Panc1 (cell line): ENCODE measurements at regions not wholly inside any gene's neighbourhood (a gene's known extent, or its start where the extent isn't known, plus 50 kb on each side); places are given as distances from the start of the nearest gene placed in this dataset.

Source experiments
- CTCF ChIP-seq: fragments of 450-650 bp; IDR thresholded peaks from 2 replicates; pipeline ENCODE4 v1.5.1; 2017; ENCODE audit warnings: mild to moderate bottlenecking
- POLR2AphosphoS5 ChIP-seq: IDR thresholded peaks from 2 replicates; pipeline ENCODE4 v1.6.1; 2012; ENCODE audit warnings: mild to moderate bottlenecking, low read depth, low read length, moderate library complexity
- TF ChIP-seq, protein P1 (sequence below), 2 experiments: IDR thresholded peaks; 2 replicates each; pipeline ENCODE4 v1.6.1; 2011 to 2012; ENCODE audit warnings: low read depth in 2 of 2, control low read depth in 1 of 2, low read length in 1 of 2, mild to moderate bottlenecking in 1 of 2, moderate library complexity in 1 of 2; ENCODE audit not compliant: insufficient read depth in 1 of 2

DNA sequence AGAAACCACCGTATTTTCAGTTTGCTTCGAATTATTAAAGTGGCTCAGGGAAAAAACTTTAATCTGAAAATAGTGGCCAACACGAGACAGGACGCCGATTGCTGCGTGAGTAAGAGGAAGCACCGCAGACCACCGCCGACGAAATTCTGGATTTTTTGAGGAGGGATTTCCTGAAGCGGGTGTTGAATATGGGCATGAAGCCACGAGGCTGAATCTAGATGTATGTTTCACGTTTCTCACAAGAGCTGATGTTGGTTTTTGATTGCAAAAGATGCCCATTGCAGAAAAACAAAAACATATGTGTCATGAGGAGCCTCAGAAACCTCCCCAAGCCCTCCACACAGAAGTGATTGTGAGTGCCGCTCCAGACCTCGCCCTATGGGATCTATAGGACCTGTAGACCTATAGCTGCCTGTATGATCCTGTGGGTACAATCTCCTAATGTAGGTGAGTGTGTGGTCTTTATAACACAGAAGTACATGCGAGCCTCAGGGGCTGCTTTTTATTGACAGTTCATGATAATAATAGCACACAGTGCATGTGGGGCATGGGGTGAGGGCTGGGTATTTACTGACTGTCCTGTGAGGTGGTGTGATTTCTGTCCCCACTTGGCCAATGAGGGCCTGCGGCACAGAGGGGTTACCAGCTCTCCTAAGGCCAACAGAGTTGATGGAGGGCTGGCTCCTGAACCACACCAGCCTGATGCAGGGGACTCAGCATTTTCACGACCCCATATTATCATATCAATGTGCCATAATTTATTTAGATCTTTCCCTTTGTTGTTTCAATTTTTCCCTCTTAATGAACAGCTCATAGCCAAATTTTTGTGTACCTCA is 243.9 kb downstream of the DLL1 start:
- TF ChIP-seq CTCF (no peak), POLR2AphosphoS5 (no peak)
- TF ChIP-seq, protein P1, sequence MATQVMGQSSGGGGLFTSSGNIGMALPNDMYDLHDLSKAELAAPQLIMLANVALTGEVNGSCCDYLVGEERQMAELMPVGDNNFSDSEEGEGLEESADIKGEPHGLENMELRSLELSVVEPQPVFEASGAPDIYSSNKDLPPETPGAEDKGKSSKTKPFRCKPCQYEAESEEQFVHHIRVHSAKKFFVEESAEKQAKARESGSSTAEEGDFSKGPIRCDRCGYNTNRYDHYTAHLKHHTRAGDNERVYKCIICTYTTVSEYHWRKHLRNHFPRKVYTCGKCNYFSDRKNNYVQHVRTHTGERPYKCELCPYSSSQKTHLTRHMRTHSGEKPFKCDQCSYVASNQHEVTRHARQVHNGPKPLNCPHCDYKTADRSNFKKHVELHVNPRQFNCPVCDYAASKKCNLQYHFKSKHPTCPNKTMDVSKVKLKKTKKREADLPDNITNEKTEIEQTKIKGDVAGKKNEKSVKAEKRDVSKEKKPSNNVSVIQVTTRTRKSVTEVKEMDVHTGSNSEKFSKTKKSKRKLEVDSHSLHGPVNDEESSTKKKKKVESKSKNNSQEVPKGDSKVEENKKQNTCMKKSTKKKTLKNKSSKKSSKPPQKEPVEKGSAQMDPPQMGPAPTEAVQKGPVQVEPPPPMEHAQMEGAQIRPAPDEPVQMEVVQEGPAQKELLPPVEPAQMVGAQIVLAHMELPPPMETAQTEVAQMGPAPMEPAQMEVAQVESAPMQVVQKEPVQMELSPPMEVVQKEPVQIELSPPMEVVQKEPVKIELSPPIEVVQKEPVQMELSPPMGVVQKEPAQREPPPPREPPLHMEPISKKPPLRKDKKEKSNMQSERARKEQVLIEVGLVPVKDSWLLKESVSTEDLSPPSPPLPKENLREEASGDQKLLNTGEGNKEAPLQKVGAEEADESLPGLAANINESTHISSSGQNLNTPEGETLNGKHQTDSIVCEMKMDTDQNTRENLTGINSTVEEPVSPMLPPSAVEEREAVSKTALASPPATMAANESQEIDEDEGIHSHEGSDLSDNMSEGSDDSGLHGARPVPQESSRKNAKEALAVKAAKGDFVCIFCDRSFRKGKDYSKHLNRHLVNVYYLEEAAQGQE (IDR thresholded peaks at IDR 0.05; ENCODE audit: insufficient read depth in 1 of 2, low read depth in 2 of 2, low read length in 1 of 2) = no peak
